GM06990 (cell line): ENCODE measurements at regions not wholly inside any gene's neighbourhood (a gene's known extent, or its start where the extent isn't known, plus 50 kb on each side); places are given as distances from the start of the nearest gene placed in this dataset.
"Not testable (repeated sequence)": the region's sequence is repeated elsewhere in the genome, so short reads cannot be mapped to it uniquely, and the experiment has no call there.

Experiments
- DNase-seq: peaks from one replicate; pipeline ENCODE4 v3.0.0-alpha.2; 2011; ENCODE audit not compliant: insufficient read length; ENCODE audit errors: extremely low read depth
- H3K27me3 ChIP-seq: replicated peaks from 2 replicates; pipeline ENCODE4 v1.6.0; 2011; ENCODE audit warnings: low read length; ENCODE audit not compliant: control insufficient read depth, insufficient read depth
- H3K36me3 ChIP-seq: 2 replicates; pipeline ENCODE4 v1.5.1; 2011; ENCODE audit warnings: low read length; ENCODE audit not compliant: control insufficient read depth, insufficient read depth
- H3K4me3 ChIP-seq: replicated peaks from 2 replicates; pipeline ENCODE4 v1.5.1; 2011; ENCODE audit warnings: low read depth, mild to moderate bottlenecking, control low read depth, low read length
- TF ChIP-seq, protein P1 (sequence below): IDR thresholded peaks from 2 replicates; pipeline ENCODE4 v1.5.1; 2011; ENCODE audit warnings: low read length, control low read depth, mild to moderate bottlenecking, inconsistent platforms; ENCODE audit not compliant: insufficient read depth, poor library complexity, severe bottlenecking

DNA sequence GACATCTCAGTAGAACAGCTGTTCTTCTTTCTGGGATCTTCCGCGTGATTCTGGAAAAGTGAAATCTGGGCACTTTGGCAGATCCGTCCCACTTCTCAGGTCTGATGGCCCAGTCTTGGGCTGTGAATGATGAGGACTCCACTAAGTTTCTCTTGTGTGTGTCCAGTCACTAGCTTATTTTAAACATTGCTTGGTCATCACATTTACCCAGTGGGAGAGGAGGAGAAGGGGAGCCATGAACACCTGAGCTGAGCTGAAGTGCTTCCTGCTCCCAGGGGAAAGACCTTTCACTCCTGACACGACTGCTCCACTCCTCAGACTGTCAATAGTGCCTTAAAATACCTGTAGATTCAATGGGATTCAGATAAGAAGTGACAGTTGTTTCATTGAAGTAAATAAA, 101.9 kb upstream of the SLC35F3 start:
- no peak overlapping the region for H3K4me3 ChIP-seq
- TF ChIP-seq, protein P1, sequence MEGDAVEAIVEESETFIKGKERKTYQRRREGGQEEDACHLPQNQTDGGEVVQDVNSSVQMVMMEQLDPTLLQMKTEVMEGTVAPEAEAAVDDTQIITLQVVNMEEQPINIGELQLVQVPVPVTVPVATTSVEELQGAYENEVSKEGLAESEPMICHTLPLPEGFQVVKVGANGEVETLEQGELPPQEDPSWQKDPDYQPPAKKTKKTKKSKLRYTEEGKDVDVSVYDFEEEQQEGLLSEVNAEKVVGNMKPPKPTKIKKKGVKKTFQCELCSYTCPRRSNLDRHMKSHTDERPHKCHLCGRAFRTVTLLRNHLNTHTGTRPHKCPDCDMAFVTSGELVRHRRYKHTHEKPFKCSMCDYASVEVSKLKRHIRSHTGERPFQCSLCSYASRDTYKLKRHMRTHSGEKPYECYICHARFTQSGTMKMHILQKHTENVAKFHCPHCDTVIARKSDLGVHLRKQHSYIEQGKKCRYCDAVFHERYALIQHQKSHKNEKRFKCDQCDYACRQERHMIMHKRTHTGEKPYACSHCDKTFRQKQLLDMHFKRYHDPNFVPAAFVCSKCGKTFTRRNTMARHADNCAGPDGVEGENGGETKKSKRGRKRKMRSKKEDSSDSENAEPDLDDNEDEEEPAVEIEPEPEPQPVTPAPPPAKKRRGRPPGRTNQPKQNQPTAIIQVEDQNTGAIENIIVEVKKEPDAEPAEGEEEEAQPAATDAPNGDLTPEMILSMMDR: no peak
- DNase-seq: no peak
- H3K36me3 ChIP-seq: no peaks in the 10 kb centered on the region
- H3K27me3 ChIP-seq: no peaks in the 10 kb centered on the region

DNA sequence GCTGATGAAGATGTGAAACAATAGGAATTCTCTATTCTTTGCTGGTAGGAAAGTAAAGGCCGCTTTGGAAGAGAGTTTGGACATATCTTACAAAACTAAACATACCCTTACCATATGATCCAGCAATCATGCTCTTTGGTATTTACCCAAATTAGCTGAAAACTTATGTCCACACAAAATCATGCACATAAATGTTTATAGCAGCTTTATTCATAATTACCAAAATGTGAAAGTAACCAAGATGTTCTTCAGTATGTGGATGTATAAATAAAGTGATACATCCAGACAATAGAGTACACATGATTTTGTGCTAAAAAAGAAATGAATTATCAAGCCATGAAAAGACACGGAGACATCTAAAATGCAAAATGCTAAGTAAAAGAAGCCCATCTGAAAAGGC, 98.7 kb upstream of the SLC35F3 start:
- Histone ChIP-seq H3K27me3 (no peaks in the 10 kb centered on the region; the same call in 1 of the 2 replicates), H3K4me3 (no peak overlapping the region), H3K36me3 (no peaks in the 10 kb centered on the region)
- TF ChIP-seq, protein P1: no peak
- DNase-seq: no peak

DNA sequence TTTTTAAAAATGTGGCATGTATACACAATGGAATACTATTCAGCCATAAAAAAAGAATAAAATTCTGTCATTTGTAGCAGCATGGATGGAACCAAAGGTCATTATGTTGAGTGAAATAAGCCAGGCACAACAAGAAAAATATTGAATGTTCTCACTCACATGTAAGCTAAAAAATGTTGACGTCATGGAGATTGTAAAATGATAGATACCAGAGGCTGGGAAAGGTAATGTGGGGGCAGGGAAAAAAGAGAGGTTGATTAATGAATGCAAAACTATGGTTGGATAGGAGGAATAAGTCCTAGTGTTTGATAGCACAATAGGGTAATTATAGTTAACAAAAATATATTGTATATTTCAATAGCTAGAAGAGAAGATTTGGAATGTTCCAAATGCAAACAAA, 89.1 kb upstream of the SLC35F3 start:
- TF ChIP-seq, protein P1: no peak
- Histone ChIP-seq H3K4me3 (no peak overlapping the region), H3K27me3 (no peaks in the 10 kb centered on the region), H3K36me3 (no peaks in the 10 kb centered on the region)
- no peak for DNase-seq

DNA sequence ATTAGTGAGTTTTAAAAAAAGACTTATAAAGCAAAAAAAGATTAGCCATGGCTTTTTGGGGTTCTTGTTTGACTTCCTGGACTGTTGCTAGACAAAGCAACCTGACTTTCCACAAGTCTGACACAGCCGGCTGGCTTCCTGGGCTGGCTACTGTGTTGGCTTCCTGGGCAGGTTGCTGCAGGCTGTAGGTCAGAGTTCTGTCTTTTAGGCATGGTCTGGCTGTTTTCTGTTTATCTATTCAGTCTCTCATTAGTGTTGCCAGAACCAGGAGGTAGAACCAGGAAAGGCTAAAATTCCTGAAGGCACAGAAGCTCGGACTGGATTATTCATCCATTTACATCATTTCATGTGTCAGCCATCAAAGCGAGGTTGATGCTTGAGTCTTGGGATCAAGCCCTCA, 88.6 kb upstream of the SLC35F3 start:
- H3K36me3 ChIP-seq: no peaks in the 10 kb centered on the region
- no peak for DNase-seq
- no peak overlapping the region for H3K4me3 ChIP-seq
- H3K27me3 ChIP-seq: no peaks in the 10 kb centered on the region
- TF ChIP-seq, protein P1: no peak

DNA sequence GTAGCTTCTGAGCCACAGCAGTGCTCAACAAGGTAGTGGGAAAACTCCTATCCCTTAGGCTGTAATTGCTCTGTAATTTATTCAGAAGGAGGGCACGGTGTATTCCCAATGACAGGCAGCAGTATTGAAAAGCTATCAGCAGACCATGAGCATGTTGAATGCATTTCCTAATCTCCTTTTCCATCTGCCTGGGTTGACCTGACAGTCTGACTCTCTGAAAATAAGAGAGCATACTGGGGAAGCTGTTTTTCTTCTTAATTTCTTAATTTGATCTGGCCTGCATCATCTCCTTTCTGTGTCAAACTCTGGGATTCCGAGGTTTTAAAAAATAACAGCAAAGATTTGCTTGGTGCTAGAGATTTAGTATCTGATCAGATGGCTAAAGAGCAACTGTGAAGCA, 88.1 kb upstream of the SLC35F3 start:
- TF ChIP-seq, protein P1: no peak
- Histone ChIP-seq H3K4me3 (no peak overlapping the region), H3K27me3 (no peaks in the 10 kb centered on the region), H3K36me3 (no peaks in the 10 kb centered on the region)
- DNase-seq: no peak

DNA sequence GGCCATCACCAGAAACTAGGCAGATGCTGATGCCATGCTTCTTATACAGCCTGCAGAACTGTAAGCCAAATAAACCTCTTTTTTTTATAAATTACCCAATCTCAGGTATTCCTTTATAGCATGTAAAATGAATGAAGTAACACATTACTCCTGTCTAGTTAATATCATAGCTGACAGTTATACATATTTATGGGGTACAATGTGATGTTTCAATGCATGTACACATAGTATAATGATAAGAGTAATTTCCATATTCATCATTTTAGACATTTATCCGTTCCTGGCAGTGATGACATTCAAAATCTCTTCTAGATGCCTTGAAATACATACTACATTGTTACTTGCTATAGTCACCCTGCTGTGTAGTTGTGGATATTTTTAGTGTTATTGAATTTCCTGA, 85.4 kb upstream of the SLC35F3 start:
- Histone ChIP-seq H3K36me3 (no peaks in the 10 kb centered on the region), H3K27me3 (no peaks in the 10 kb centered on the region), H3K4me3 (no peak overlapping the region)
- TF ChIP-seq, protein P1: no peak
- no peak for DNase-seq

DNA sequence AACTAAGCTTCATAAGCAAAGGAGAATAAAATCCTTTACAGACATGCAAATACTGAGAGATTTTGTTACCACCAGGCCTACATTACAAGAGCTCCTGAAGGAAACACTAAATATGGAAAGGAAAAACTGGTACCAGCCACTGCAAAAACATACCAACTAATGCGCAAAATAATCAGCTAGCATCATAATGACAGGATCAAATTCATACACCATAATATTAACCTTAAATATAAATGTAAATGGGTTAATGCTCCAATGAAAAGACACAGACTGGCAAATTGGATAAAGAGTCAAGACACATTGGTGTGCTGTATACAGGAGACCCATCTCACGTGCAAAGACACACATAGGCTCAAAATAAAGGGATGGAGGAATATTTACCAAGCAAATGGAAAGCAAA, 80.3 kb upstream of the SLC35F3 start:
- H3K36me3 ChIP-seq, H3K4me3 ChIP-seq, H3K27me3 ChIP-seq, DNase-seq: not testable (repeated sequence)

DNA sequence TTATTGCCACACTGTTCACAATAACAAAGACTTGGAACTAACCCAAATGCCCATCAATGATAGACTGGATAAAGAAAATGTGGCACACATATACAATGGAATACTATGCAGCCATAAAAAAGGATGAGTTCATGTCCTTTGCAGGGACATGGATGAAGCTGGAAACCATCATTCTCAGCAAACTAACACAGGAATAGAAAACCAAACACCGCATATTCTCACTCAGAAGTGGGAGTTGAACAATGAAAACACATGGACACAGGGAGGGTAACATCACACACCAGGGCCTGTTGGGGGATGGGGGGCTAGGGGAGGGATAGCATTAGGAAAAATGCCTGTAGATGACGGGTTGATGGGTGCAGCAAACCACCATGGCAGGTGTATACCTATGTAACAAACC, 76.5 kb upstream of the SLC35F3 start:
- H3K27me3 ChIP-seq, H3K4me3 ChIP-seq, H3K36me3 ChIP-seq, DNase-seq: not testable (repeated sequence)
